ENCODE measurements at regions not wholly inside any gene's neighbourhood (a gene's known extent, or its start where the extent isn't known, plus 50 kb on each side); places are given as distances from the start of the nearest gene placed in this dataset.

DNA sequence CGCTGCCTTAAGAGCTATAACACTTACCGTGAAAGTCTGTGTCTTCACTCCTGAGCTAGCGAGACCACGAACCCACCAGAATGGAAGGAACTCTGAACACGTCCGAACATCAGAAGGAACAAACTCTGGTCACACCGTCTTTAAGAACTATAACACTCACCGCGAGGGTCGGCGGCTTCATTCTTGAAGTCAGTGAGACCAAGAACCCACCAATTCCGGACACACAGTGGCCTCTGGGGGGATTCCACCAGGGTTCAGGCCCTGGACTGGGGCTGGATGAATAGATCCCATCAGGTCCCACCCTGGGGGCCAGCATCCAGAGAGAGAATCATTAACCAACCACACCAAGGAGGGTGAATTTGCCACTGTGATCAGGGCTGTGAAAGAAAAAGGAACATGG, 55.8 kb upstream of the ATP12A start:
- TF ChIP-seq TEAD4 (IDR thresholded peaks at IDR 0.05) (no peak), EP300 (IDR thresholded peaks at IDR 0.05; ENCODE audit: borderline replicate concordance) (no peak), REST (IDR thresholded peaks at IDR 0.05; ENCODE audit: low read depth) (no peak), NFIC (IDR thresholded peaks at IDR 0.05) (no peak), ZBTB7A (IDR thresholded peaks at IDR 0.05; ENCODE audit: low read depth) (no peak), TAF1 (IDR thresholded peaks at IDR 0.05; ENCODE audit: low read depth) (no peak), YY1 (IDR thresholded peaks at IDR 0.05; ENCODE audit: low read depth) (no peak), RAD21 (IDR thresholded peaks at IDR 0.05; ENCODE audit: low read depth) (no peak), EGR1 (IDR thresholded peaks at IDR 0.05) (no peak), CEBPB (IDR thresholded peaks at IDR 0.05) (no peak), FOXM1 (IDR thresholded peaks at IDR 0.05; ENCODE audit: borderline replicate concordance, low read depth) (no peak), TCF12 (IDR thresholded peaks at IDR 0.05; ENCODE audit: low read depth) (no peak)
- TF ChIP-seq, protein P1, sequence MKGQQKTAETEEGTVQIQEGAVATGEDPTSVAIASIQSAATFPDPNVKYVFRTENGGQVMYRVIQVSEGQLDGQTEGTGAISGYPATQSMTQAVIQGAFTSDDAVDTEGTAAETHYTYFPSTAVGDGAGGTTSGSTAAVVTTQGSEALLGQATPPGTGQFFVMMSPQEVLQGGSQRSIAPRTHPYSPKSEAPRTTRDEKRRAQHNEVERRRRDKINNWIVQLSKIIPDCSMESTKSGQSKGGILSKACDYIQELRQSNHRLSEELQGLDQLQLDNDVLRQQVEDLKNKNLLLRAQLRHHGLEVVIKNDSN (IDR thresholded peaks at IDR 0.05) = no peak

- TF ChIP-seq NFIC (IDR thresholded peaks at IDR 0.05) (no peak), CREB1 (IDR thresholded peaks at IDR 0.05; ENCODE audit: low read depth) (no peak), RAD21 (IDR thresholded peaks at IDR 0.05; ENCODE audit: low read depth) (no peak), REST (IDR thresholded peaks at IDR 0.05; ENCODE audit: low read depth) (no peak), TEAD4 (IDR thresholded peaks at IDR 0.05) (no peak), ZBTB7A (IDR thresholded peaks at IDR 0.05; ENCODE audit: low read depth) (no peak), EP300 (IDR thresholded peaks at IDR 0.05; ENCODE audit: borderline replicate concordance) (no peak), CEBPB (IDR thresholded peaks at IDR 0.05) (no peak), FOXM1 (IDR thresholded peaks at IDR 0.05; ENCODE audit: borderline replicate concordance, low read depth) (no peak), MAX (IDR thresholded peaks at IDR 0.05) (no peak), YY1 (IDR thresholded peaks at IDR 0.05; ENCODE audit: low read depth) (no peak), TAF1 (IDR thresholded peaks at IDR 0.05; ENCODE audit: low read depth) (no peak), TCF12 (IDR thresholded peaks at IDR 0.05; ENCODE audit: low read depth) (no peak), EGR1 (IDR thresholded peaks at IDR 0.05) (no peak)
- TF ChIP-seq, protein P1 (IDR thresholded peaks at IDR 0.05) = no peak
Measured at GRCh38 chr13:24624801-24625231, 55.4 kb upstream of the ATP12A start.

DNA sequence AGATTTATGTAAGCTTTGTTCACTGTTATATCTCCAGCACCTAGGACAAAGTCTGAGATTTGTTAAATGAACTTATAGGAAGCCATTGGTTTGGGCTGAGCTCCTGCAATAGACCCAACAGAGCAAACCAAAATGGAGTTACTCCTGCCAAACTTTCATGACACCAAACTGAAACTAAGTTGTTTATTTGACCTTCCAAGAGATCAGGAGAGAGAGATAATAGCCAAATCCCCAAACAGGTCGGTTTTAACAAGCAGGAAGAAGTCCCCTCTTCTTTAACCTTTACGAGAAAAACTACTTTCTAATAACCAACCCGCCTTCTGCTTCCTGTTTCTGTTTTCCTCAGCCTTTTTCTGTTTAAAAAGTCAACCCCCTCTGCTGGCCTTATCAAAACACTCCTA, 54.9 kb upstream of the ATP12A start:
- no peak for TF ChIP-seq MAX (IDR thresholded peaks at IDR 0.05)
- TF ChIP-seq FOXM1 (IDR thresholded peaks at IDR 0.05; ENCODE audit: borderline replicate concordance, low read depth) = no peak

GRCh38 chr13:24625870-24626849, 54.0 kb upstream of the ATP12A start:
- no peak for TF ChIP-seq TCF12 (IDR thresholded peaks at IDR 0.05; ENCODE audit: low read depth)
- TF ChIP-seq YY1 (IDR thresholded peaks at IDR 0.05; ENCODE audit: low read depth) = no peak
- no peak for TF ChIP-seq TAF1 (IDR thresholded peaks at IDR 0.05; ENCODE audit: low read depth)
- TF ChIP-seq FOXM1 (IDR thresholded peaks at IDR 0.05; ENCODE audit: borderline replicate concordance, low read depth) = no peak
- no peak for TF ChIP-seq TEAD4 (IDR thresholded peaks at IDR 0.05)
- TF ChIP-seq CEBPB (IDR thresholded peaks at IDR 0.05) = no peak
- TF ChIP-seq, protein P1 (IDR thresholded peaks at IDR 0.05) = no peak
- no peak for TF ChIP-seq ZBTB7A (IDR thresholded peaks at IDR 0.05; ENCODE audit: low read depth)
- no peak for TF ChIP-seq RAD21 (IDR thresholded peaks at IDR 0.05; ENCODE audit: low read depth)
- TF ChIP-seq CREB1 (IDR thresholded peaks at IDR 0.05; ENCODE audit: low read depth) = no peak

DNA sequence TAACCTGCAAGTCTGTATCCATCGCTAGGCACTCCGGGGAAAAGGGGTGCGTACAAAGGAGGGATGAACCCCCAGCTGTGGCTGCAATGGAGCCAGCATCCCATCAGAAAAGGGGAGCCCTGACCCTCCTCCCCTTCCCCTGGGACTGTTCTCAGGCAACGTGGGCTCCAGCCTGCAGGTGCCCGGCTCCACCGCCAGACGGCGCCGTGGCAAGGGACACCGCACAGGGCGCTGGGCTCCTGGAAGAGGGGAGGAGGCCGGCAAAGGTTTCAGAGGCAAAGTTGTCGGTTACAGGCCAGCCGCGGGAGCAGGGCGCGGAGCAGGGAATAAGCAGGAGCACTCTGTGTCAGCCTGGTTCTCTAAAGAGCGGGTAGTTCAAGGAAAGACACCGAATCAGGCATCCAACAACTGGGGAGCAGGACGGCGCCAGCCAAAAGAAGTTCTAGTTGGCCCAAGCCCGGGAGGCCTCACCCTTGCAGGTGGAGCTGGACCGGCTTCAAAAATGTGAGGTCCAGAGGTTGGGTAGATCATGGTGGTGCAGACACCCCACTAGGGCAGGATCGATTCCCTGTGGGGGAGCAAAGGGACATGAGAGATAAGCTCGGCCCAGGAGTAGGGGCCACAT, 53.0 kb upstream of the ATP12A start:
- TF ChIP-seq ZBTB7A (IDR thresholded peaks at IDR 0.05; ENCODE audit: low read depth) = no peak
- no peak for TF ChIP-seq EGR1 (IDR thresholded peaks at IDR 0.05)
- TF ChIP-seq MAX (IDR thresholded peaks at IDR 0.05) = no peak
- TF ChIP-seq NFIC (IDR thresholded peaks at IDR 0.05) = no peak
- no peak for TF ChIP-seq CREB1 (IDR thresholded peaks at IDR 0.05; ENCODE audit: low read depth)
